HCT116 (cell line): ENCODE measurements at regions not wholly inside any gene's neighbourhood (a gene's known extent, or its start where the extent isn't known, plus 50 kb on each side); places are given as distances from the start of the nearest gene placed in this dataset.

ENCODE experiments used
- ATAC-seq: fragments of 200-7000 bp; cut with Tn5 transposase; 2 replicates; pipeline ENCODE4 v1.9.1; 2020; ENCODE audit warnings: mild to moderate bottlenecking, moderate library complexity
- BruUV-seq: library from RNA; stranded (reverse); fragments of 400-500 nt; replicated peaks from 2 replicates; lab custom pipeline; 2021; lab: Mats Ljungman, UMichigan
- CTCF ChIA-PET: fragments of 300-600 bp; sonication (Branson Sonifier 250); formaldehyde crosslinking; loops from one replicate; lab custom pipeline; 2021; ENCODE audit warnings: antibody characterized with exemption; lab: Charles Lee
- POLR2A ChIA-PET: fragments of 300-600, 350-600 bp; sonication (Branson Sonifier 250); formaldehyde crosslinking; loops from one replicate; lab custom pipeline; 2021; ENCODE audit warnings: antibody characterized with exemption; lab: Charles Lee
- RAD21 ChIA-PET, 2 experiments: fragments of 300-600 bp; sonication (Branson Sonifier 250); formaldehyde crosslinking; loops; one replicate each; lab custom pipeline; 2023; ENCODE audit warnings: low total read pairs in 2 of 2; ENCODE audit not compliant: uncharacterized antibody in 2 of 2, unreplicated experiment in 2 of 2, low non-redundant PET in 1 of 2; lab: Charles Lee
- DNase-seq: peaks from one replicate; pipeline ENCODE4 v3.0.0-alpha.2; 2010; ENCODE audit warnings: low read depth, low spot score
- H2AFZ ChIP-seq: fragments of 200-600 bp; shearing (Covaris generic), sonication (generic); 2 replicates; pipeline ENCODE4 v1.6.1; 2017; ENCODE audit warnings: low read depth, mixed run types, mixed read lengths, antibody characterized with exemption, low read length; ENCODE audit not compliant: poor library complexity, severe bottlenecking
- H3K27ac ChIP-seq: 2 replicates; pipeline ENCODE4 v1.5.1; 2012; ENCODE audit warnings: low read depth, low read length
- H3K27me3 ChIP-seq: fragments of 200-600 bp; sonication (generic); 2 replicates; pipeline ENCODE4 v1.6.1; 2016; ENCODE audit warnings: mixed run types, low read length, mixed read lengths; ENCODE audit not compliant: insufficient read depth
- H3K36me3 ChIP-seq, 2 experiments: fragments of 200-500 bp in 1 of 2; fragments of 200-600 bp in 1 of 2; sonication (Bioruptor generic) in 1 of 2; sonication (generic) in 1 of 2; 2 replicates each; pipeline versions ENCODE4 v1.5.1 to v1.6.1; 2014 to 2016; ENCODE audit warnings: low read length in 2 of 2, inconsistent platforms in 1 of 2, mixed read lengths in 1 of 2, mixed run types in 1 of 2; ENCODE audit not compliant: insufficient read depth in 2 of 2, control insufficient read depth in 1 of 2
- H3K4me1 ChIP-seq, 2 experiments: fragments of 200-600 bp in 1 of 2; sonication (generic) in 1 of 2; 2 replicates each; pipeline versions ENCODE4 v1.5.1 to v1.6.1; 2012 to 2017; ENCODE audit warnings: low read length in 2 of 2, inconsistent platforms in 1 of 2, mild to moderate bottlenecking in 1 of 2, mixed read lengths in 1 of 2, mixed run types in 1 of 2, moderate library complexity in 1 of 2; ENCODE audit not compliant: insufficient read depth in 2 of 2, control insufficient read depth in 1 of 2
- H3K4me2 ChIP-seq: fragments of 200-600 bp; sonication (generic); 2 replicates; pipeline ENCODE4 v1.6.1; 2017; ENCODE audit warnings: mixed run types, low read length, mixed read lengths
- H3K4me3 ChIP-seq, 2 experiments: fragments of 200-600 bp in 1 of 2; sonication (generic) in 1 of 2; replicated peaks in 1 of 2; 2 replicates each; pipeline ENCODE4 v1.5.1; 2011 to 2016; ENCODE audit warnings: low read length in 2 of 2, control low read depth in 1 of 2, low read depth in 1 of 2, mild to moderate bottlenecking in 1 of 2, mixed read lengths in 1 of 2, mixed run types in 1 of 2
- H3K79me2 ChIP-seq: fragments of 200-600 bp; sonication (generic); 2 replicates; pipeline ENCODE4 v1.6.1; 2017; ENCODE audit warnings: mild to moderate bottlenecking, mixed run types, low read length, moderate library complexity, mixed read lengths; ENCODE audit not compliant: insufficient read depth
- H3K9ac ChIP-seq: fragments of 200-600 bp; sonication (generic); 2 replicates; pipeline ENCODE4 v1.6.1; 2016; ENCODE audit warnings: low read length, mixed read lengths
- H3K9me2 ChIP-seq: fragments of 200-600 bp; sonication (generic), shearing (Covaris generic); 2 replicates; pipeline ENCODE4 v1.6.1; 2017; ENCODE audit warnings: mixed run types, mild to moderate bottlenecking, moderate library complexity; ENCODE audit not compliant: insufficient read depth
- H3K9me3 ChIP-seq, 2 experiments: fragments of 200-500 bp in 1 of 2; fragments of 200-600 bp in 1 of 2; sonication (Bioruptor generic) in 1 of 2; sonication (generic) in 1 of 2; 2 replicates each; pipeline ENCODE4 v1.6.1; 2014 to 2017; ENCODE audit warnings: low read length in 2 of 2, mixed read lengths in 2 of 2, inconsistent platforms in 1 of 2, low read depth in 1 of 2, mild to moderate bottlenecking in 1 of 2, mixed run types in 1 of 2, moderate library complexity in 1 of 2; ENCODE audit not compliant: control insufficient read depth in 1 of 2, insufficient read depth in 1 of 2
- H4K20me1 ChIP-seq: fragments of 200-600 bp; sonication (generic), shearing (Covaris generic); 2 replicates; pipeline ENCODE4 v1.6.1; 2017; ENCODE audit warnings: mixed run types, mild to moderate bottlenecking, moderate library complexity; ENCODE audit not compliant: insufficient read depth
- CEBPB ChIP-seq: IDR thresholded peaks from 2 replicates; pipeline ENCODE4 v1.6.1; 2012; ENCODE audit warnings: low read depth
- EGR1 ChIP-seq: IDR thresholded peaks from 2 replicates; pipeline ENCODE4 v1.6.1; 2012; ENCODE audit warnings: low read depth
- EZH2 ChIP-seq: fragments of 200-600 bp; sonication (generic); IDR thresholded peaks from 2 replicates; pipeline ENCODE4 v1.6.1; 2017; ENCODE audit warnings: antibody characterized with exemption, mixed run types
- FOSL1 ChIP-seq: IDR thresholded peaks from 2 replicates; pipeline ENCODE4 v1.6.1; 2012; ENCODE audit warnings: low read depth
- JUND ChIP-seq: IDR thresholded peaks from 2 replicates; pipeline ENCODE4 v1.6.1; 2012
- MAX ChIP-seq: IDR thresholded peaks from 2 replicates; pipeline ENCODE4 v1.6.1; 2012
- REST ChIP-seq: IDR thresholded peaks from 2 replicates; pipeline ENCODE4 v1.6.1; 2012; ENCODE audit warnings: low read depth
- SIN3A ChIP-seq: IDR thresholded peaks from 2 replicates; pipeline ENCODE4 v1.6.1; 2012; ENCODE audit warnings: low read depth
- YY1 ChIP-seq: IDR thresholded peaks from 2 replicates; pipeline ENCODE4 v1.6.1; 2011; ENCODE audit warnings: low read length, low read depth, moderate library complexity, mild to moderate bottlenecking; ENCODE audit not compliant: insufficient replicate concordance; ENCODE audit errors: extremely low read depth
- ZNF274 ChIP-seq: fragments of 200-500 bp; sonication (Bioruptor generic); IDR thresholded peaks from 2 replicates; pipeline ENCODE4 v1.6.1; 2014; ENCODE audit warnings: mild to moderate bottlenecking, low read depth, low read length, inconsistent platforms
- intact Hi-C: fragments of 100-400 bp; cut with micrococcal nuclease; formaldehyde crosslinking; loops from 2 replicates; pipeline ENCODE4 v1.10.0; 2022
- TF ChIP-seq, protein P1 (sequence below), 3 experiments: fragments of 200-600 bp in 1 of 3; sonication (generic) in 1 of 3; IDR thresholded peaks in 2 of 3; conservative IDR thresholded peaks in 1 of 3; 2 replicates each; pipeline ENCODE4 v1.5.1; 2012 to 2017; ENCODE audit warnings: low read depth in 2 of 3, low read length in 2 of 3, antibody characterized with exemption in 1 of 3, borderline replicate concordance in 1 of 3, control low read depth in 1 of 3, mild to moderate bottlenecking in 1 of 3, mixed read lengths in 1 of 3, mixed run types in 1 of 3, moderate library complexity in 1 of 3; ENCODE audit not compliant: insufficient read depth in 1 of 3

DNA sequence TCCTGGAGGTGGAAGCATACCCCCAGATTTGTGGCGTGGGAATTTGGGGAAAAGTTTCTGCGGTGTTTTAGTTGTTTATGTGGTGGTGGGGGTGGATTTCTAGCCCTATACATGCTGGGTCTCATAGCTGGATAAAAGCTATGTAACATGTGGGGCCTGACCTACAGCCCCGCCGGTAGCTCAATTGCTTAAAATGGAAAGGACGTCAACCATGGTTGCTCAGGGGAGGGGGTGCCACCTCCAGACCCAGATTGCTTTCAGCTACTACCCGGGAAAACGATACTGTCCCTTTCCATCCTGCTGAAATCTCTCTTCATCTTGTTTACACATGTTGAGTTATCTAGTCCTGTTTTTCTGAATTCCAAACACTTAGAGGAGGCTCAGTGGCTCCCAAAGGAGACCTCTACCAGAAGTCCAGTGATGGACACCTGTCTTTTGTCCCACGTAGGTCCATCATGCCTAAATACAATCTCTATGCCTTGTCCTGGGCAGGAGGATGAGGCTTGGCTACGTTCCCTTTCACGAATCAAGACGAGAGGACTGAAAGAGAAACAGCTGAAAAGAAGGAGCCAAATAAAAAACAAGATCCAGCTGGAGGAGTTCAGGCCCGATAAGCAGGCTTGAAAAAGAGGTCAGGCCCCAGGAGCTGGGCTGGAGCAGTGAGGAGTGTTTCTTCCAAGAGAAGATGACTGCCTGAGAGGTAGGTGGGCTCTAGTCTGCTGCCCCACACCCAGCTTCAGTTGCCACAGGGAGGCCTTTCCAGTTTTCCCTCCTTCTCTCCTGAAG, 72.1 kb upstream of the TPRG1 start:
- intact Hi-C loops, result no loop called here
- ATAC-seq, result no peak

More for the DNA sequence above, 72.1 kb upstream of the TPRG1 start:
- no peaks in the 10 kb centered on the region for H3K9me2 ChIP-seq
- no peaks in the 10 kb centered on the region for H3K79me2 ChIP-seq
- no peaks in the 10 kb centered on the region for H3K9me3 ChIP-seq
- no peak for TF ChIP-seq ZNF274
- TF ChIP-seq FOSL1, result no peak
- TF ChIP-seq MAX, result no peak
- TF ChIP-seq, protein P1, sequence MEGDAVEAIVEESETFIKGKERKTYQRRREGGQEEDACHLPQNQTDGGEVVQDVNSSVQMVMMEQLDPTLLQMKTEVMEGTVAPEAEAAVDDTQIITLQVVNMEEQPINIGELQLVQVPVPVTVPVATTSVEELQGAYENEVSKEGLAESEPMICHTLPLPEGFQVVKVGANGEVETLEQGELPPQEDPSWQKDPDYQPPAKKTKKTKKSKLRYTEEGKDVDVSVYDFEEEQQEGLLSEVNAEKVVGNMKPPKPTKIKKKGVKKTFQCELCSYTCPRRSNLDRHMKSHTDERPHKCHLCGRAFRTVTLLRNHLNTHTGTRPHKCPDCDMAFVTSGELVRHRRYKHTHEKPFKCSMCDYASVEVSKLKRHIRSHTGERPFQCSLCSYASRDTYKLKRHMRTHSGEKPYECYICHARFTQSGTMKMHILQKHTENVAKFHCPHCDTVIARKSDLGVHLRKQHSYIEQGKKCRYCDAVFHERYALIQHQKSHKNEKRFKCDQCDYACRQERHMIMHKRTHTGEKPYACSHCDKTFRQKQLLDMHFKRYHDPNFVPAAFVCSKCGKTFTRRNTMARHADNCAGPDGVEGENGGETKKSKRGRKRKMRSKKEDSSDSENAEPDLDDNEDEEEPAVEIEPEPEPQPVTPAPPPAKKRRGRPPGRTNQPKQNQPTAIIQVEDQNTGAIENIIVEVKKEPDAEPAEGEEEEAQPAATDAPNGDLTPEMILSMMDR (IDR thresholded peaks at IDR 0.05 in 2 of 3, conservative IDR thresholded peaks at IDR 0.05 in 1 of 3; ENCODE audit: borderline replicate concordance in 1 of 3, insufficient read depth in 1 of 3, low read depth in 2 of 3, low read length in 2 of 3), result no peak
- TF ChIP-seq EZH2, result no peak
- no peak for TF ChIP-seq SIN3A
- TF ChIP-seq CEBPB, result no peak
- TF ChIP-seq YY1, result no peak
- no peak for TF ChIP-seq EGR1
- no peak for TF ChIP-seq JUND
- no peak for TF ChIP-seq REST
- ChIA-PET POLR2A (no interaction called here), RAD21 (no interaction called here), CTCF (no interaction called here)
- H3K4me1 ChIP-seq, result no peaks in the 10 kb centered on the region
- H3K27ac ChIP-seq, result no peak overlapping the region
- no peak overlapping the region for H3K4me2 ChIP-seq
- BruUV-seq, result no TSS peak
- no peak overlapping the region for H2AFZ ChIP-seq
- no peak for DNase-seq
- no peaks in the 10 kb centered on the region for H4K20me1 ChIP-seq
- H3K9ac ChIP-seq, result no peak overlapping the region
- H3K27me3 ChIP-seq, result no peaks in the 10 kb centered on the region
- H3K4me3 ChIP-seq, result no peak overlapping the region
- H3K36me3 ChIP-seq, result no peaks in the 10 kb centered on the region
